Mesenchymal stem cell (in vitro differentiated cells and primary cell): ENCODE measurements at regions not wholly inside any gene's neighbourhood (a gene's known extent, or its start where the extent isn't known, plus 50 kb on each side); places are given as distances from the start of the nearest gene placed in this dataset.

Source experiments
- DNase-seq: peaks from one replicate; pipeline ENCODE4 v3.0.0-alpha.2; 2013
- H2AFZ ChIP-seq: one replicate; pipeline ENCODE4 v1.6.1; 2013; ENCODE audit warnings: low read depth, mild to moderate bottlenecking, control low read depth, inconsistent platforms, low read length, moderate library complexity
- H2AK5ac ChIP-seq: 2 replicates; pipeline ENCODE4 v1.6.1; 2013; ENCODE audit warnings: low read length, moderate library complexity, mild to moderate bottlenecking, inconsistent platforms; ENCODE audit not compliant: severe bottlenecking
- H2BK120ac ChIP-seq: one replicate; pipeline ENCODE4 v1.6.1; 2013; ENCODE audit warnings: low read depth, mild to moderate bottlenecking, inconsistent platforms, low read length, moderate library complexity
- H2BK12ac ChIP-seq, 2 experiments: one replicate each; pipeline ENCODE4 v1.6.1; 2013; ENCODE audit warnings: inconsistent platforms in 2 of 2, low read length in 2 of 2, mild to moderate bottlenecking in 2 of 2, moderate library complexity in 2 of 2, control low read depth in 1 of 2
- H2BK15ac ChIP-seq: one replicate; pipeline ENCODE4 v1.6.1; 2013; ENCODE audit warnings: mild to moderate bottlenecking, low read depth, inconsistent platforms; ENCODE audit not compliant: poor library complexity, severe bottlenecking
- H2BK5ac ChIP-seq: 2 replicates; pipeline ENCODE4 v1.6.1; 2013; ENCODE audit warnings: low read depth, mild to moderate bottlenecking, low read length, control low read depth, inconsistent platforms; ENCODE audit not compliant: poor library complexity, severe bottlenecking
- H3K14ac ChIP-seq, 2 experiments: one replicate each; pipeline ENCODE4 v1.6.1; 2013; ENCODE audit warnings: inconsistent platforms in 2 of 2, low read length in 2 of 2, control low read depth in 1 of 2, mild to moderate bottlenecking in 1 of 2, moderate library complexity in 1 of 2
- H3K18ac ChIP-seq, 2 experiments: one replicate each; pipeline ENCODE4 v1.6.1; 2013; ENCODE audit warnings: inconsistent platforms in 2 of 2, low read length in 2 of 2, control low read depth in 1 of 2, low read depth in 1 of 2, mild to moderate bottlenecking in 1 of 2
- H3K23ac ChIP-seq, 2 experiments: one replicate each; pipeline ENCODE4 v1.6.1; 2013; ENCODE audit warnings: inconsistent platforms in 2 of 2, low read length in 2 of 2, mild to moderate bottlenecking in 2 of 2, moderate library complexity in 2 of 2, control low read depth in 1 of 2
- H3K27ac ChIP-seq: 2 replicates; pipeline ENCODE4 v1.5.1; 2013; ENCODE audit warnings: mild to moderate bottlenecking, moderate library complexity, low read length, control low read depth, inconsistent platforms; ENCODE audit not compliant: poor library complexity, severe bottlenecking
- H3K27me3 ChIP-seq, 2 experiments: 2 replicates each; pipeline versions ENCODE4 v1.6.1 to v1.7.0; 2013; ENCODE audit warnings: low read length in 2 of 2, mild to moderate bottlenecking in 2 of 2, moderate library complexity in 2 of 2, control low read depth in 1 of 2, inconsistent platforms in 1 of 2; ENCODE audit not compliant: control insufficient read depth in 1 of 2, insufficient read depth in 1 of 2
- H3K36me3 ChIP-seq, 2 experiments: 2 replicates each; pipeline versions ENCODE4 v1.6.1 to v1.7.0; 2013; ENCODE audit warnings: low read length in 2 of 2, control low read depth in 1 of 2, inconsistent platforms in 1 of 2, low read depth in 1 of 2, mild to moderate bottlenecking in 1 of 2; ENCODE audit not compliant: insufficient read depth in 2 of 2, control insufficient read depth in 1 of 2
- H3K4ac ChIP-seq, 2 experiments: one replicate each; pipeline ENCODE4 v1.6.1; 2013; ENCODE audit warnings: inconsistent platforms in 2 of 2, low read length in 2 of 2, mild to moderate bottlenecking in 2 of 2, moderate library complexity in 2 of 2, control low read depth in 1 of 2, low read depth in 1 of 2
- H3K4me1 ChIP-seq: 2 replicates; pipeline ENCODE4 v1.6.1; 2013; ENCODE audit warnings: low read depth, low read length, control low read depth; ENCODE audit not compliant: control insufficient read depth, insufficient read depth
- H3K4me2 ChIP-seq: 2 replicates; pipeline ENCODE4 v1.6.1; 2013; ENCODE audit warnings: low read length, mild to moderate bottlenecking, inconsistent platforms; ENCODE audit not compliant: poor library complexity, severe bottlenecking
- H3K4me3 ChIP-seq, 2 experiments: 2 replicates each; pipeline versions ENCODE4 v1.5.1 to v1.7.0; 2013; ENCODE audit warnings: low read length in 2 of 2, mild to moderate bottlenecking in 2 of 2, control low read depth in 1 of 2, low read depth in 1 of 2; ENCODE audit not compliant: insufficient read depth in 1 of 2
- H3K79me1 ChIP-seq: replicated peaks from 2 replicates; pipeline ENCODE4 v1.6.1; 2013; ENCODE audit warnings: mild to moderate bottlenecking, control low read depth, low read length, inconsistent platforms; ENCODE audit not compliant: poor library complexity, severe bottlenecking
- H3K9ac ChIP-seq: 2 replicates; pipeline ENCODE4 v1.7.0; 2013; ENCODE audit warnings: mild to moderate bottlenecking, low read length, moderate library complexity
- H3K9me3 ChIP-seq: 2 replicates; pipeline ENCODE4 v1.7.0; 2013; ENCODE audit warnings: mild to moderate bottlenecking, low read length; ENCODE audit not compliant: control insufficient read depth
- H4K8ac ChIP-seq: one replicate; pipeline ENCODE4 v1.6.1; 2013; ENCODE audit warnings: inconsistent platforms, mild to moderate bottlenecking, low read length, moderate library complexity
- H4K91ac ChIP-seq: one replicate; pipeline ENCODE4 v1.6.1; 2013; ENCODE audit warnings: mild to moderate bottlenecking, low read length, inconsistent platforms
- WGBS: methylation state at CpG from one replicate; pipeline ENCODE4 v1.1.7; 2013; ENCODE audit warnings: mixed read lengths; 5-methylcytosine and 5-hydroxymethylcytosine counted together

GRCh38 chr4:171621646-171622045 is 191.6 kb upstream of the GALNTL6 start:
- Histone ChIP-seq H2AFZ (no peak overlapping the region), H3K23ac (no peak overlapping the region), H4K91ac (no peak overlapping the region), H2BK120ac (no peak overlapping the region), H3K36me3 (no peaks in the 10 kb centered on the region), H3K18ac (no peak overlapping the region), H2BK5ac (no peak overlapping the region), H3K4me3 (no peak overlapping the region), H2AK5ac (no peak overlapping the region), H4K8ac (no peak overlapping the region), H3K4me1 (no peaks in the 10 kb centered on the region), H3K4ac (no peak overlapping the region), H3K9me3 (peaks cover 14% of the 10 kb centered on the region), H3K4me2 (no peak overlapping the region), H2BK15ac (no peak overlapping the region), H3K14ac (no peak overlapping the region), H3K79me1 (no peaks in the 10 kb centered on the region), H2BK12ac (no peak overlapping the region), H3K9ac (no peak overlapping the region), H3K27me3 (no peaks in the 10 kb centered on the region), H3K27ac (no peak overlapping the region)
- DNase-seq = no peak

- H3K4ac ChIP-seq = no peak overlapping the region
- no peak overlapping the region for H4K8ac ChIP-seq
- no peak overlapping the region for H3K4me2 ChIP-seq
- WGBS = 95% methylated on average over 2 of the region's 2 CpGs
- H2BK12ac ChIP-seq = no peak overlapping the region
- no peak overlapping the region for H3K9ac ChIP-seq
- no peak overlapping the region for H2BK120ac ChIP-seq
- no peak for DNase-seq
- no peak overlapping the region for H3K14ac ChIP-seq
- no peak overlapping the region for H3K18ac ChIP-seq
- peaks cover 4% of the 10 kb centered on the region for H3K9me3 ChIP-seq
- no peaks in the 10 kb centered on the region for H3K27me3 ChIP-seq
- H3K27ac ChIP-seq = no peak overlapping the region
- no peak overlapping the region for H3K4me3 ChIP-seq
- no peaks in the 10 kb centered on the region for H3K36me3 ChIP-seq
- H3K4me1 ChIP-seq = no peaks in the 10 kb centered on the region
- H3K79me1 ChIP-seq = no peaks in the 10 kb centered on the region
- no peak overlapping the region for H2BK15ac ChIP-seq
- no peak overlapping the region for H4K91ac ChIP-seq
- no peak overlapping the region for H2AFZ ChIP-seq
- no peak overlapping the region for H2AK5ac ChIP-seq
- H2BK5ac ChIP-seq = no peak overlapping the region
- no peak overlapping the region for H3K23ac ChIP-seq
These were observed 200.3 kb upstream of the GALNTL6 start for GRCh38 chr4:171612907-171613306.

DNA sequence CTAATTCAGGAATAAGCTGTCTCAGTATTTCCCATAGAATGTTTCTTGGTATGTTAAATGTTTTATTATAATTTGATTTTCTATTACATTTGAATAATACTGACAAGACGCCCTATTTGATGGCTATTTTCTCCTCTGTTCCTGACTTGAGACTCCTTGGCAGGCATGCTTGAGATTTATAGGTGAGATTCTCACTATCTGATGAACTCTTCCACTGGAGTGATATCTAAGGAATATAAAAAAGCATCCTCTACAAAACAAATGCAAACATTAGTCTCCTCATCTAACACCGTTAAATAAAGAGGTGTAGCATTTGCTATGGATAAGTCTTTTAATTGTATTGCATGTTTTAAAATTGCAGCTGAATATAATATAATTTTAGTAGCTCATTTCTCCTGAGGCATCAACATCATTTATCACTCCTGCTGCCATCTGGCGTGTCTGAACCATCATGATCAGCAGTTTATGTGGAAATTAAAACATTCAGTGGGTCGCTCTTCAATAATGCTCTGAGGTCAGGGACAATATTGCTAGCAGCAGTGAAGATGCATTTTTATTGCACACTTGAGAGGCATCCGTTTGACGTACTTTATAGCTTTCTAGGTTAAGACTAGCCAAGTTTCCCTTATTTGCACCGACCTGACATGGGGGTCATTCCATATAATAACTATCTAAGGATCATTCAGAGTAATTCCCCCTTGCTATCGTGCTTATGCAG is 210.4 kb upstream of the GALNTL6 start:
- H2BK120ac ChIP-seq = no peak overlapping the region
- no peak overlapping the region for H3K4ac ChIP-seq
- no peak overlapping the region for H2BK5ac ChIP-seq
- no peak overlapping the region for H3K9ac ChIP-seq
- H3K9me3 ChIP-seq = no peaks in the 10 kb centered on the region
- H4K91ac ChIP-seq = no peak overlapping the region
- H3K4me3 ChIP-seq = no peak overlapping the region
- H3K14ac ChIP-seq = no peak overlapping the region
- no peak overlapping the region for H2AK5ac ChIP-seq
- H3K79me1 ChIP-seq = no peaks in the 10 kb centered on the region
- H2AFZ ChIP-seq = no peak overlapping the region
- no peaks in the 10 kb centered on the region for H3K27me3 ChIP-seq
- no peak overlapping the region for H3K27ac ChIP-seq
- no peaks in the 10 kb centered on the region for H3K36me3 ChIP-seq
- WGBS = 46% methylated on average over 6 of the region's 8 CpGs
- H4K8ac ChIP-seq = no peak overlapping the region
- no peak overlapping the region for H2BK15ac ChIP-seq
- no peaks in the 10 kb centered on the region for H3K4me1 ChIP-seq
- H3K23ac ChIP-seq = no peak overlapping the region
- H3K18ac ChIP-seq = no peak overlapping the region
- no peak overlapping the region for H2BK12ac ChIP-seq
- no peak for DNase-seq
- H3K4me2 ChIP-seq = no peak overlapping the region

GRCh38 chr4:171601091-171601490 is 212.1 kb upstream of the GALNTL6 start:
- 81% methylated on average over 2 of the region's 3 CpGs for WGBS

More at GRCh38 chr4:171601091-171601490, 212.1 kb upstream of the GALNTL6 start:
- Histone ChIP-seq H2AFZ (no peak overlapping the region), H4K8ac (no peak overlapping the region), H3K14ac (no peak overlapping the region), H3K23ac (no peak overlapping the region), H2BK120ac (no peak overlapping the region), H2BK12ac (no peak overlapping the region), H3K9ac (no peak overlapping the region), H3K9me3 (no peaks in the 10 kb centered on the region), H3K18ac (no peak overlapping the region), H3K36me3 (no peaks in the 10 kb centered on the region), H3K27ac (no peak overlapping the region), H2AK5ac (no peak overlapping the region), H3K27me3 (no peaks in the 10 kb centered on the region), H4K91ac (no peak overlapping the region), H2BK5ac (no peak overlapping the region), H3K4me2 (no peak overlapping the region), H2BK15ac (no peak overlapping the region), H3K4me1 (no peaks in the 10 kb centered on the region), H3K4me3 (no peak overlapping the region), H3K79me1 (no peaks in the 10 kb centered on the region), H3K4ac (no peak overlapping the region)
- no peak for DNase-seq
